Skeletal muscle tissue (tissue), 4 donors: ENCODE measurements at regions not wholly inside any gene's neighbourhood (a gene's known extent, or its start where the extent isn't known, plus 50 kb on each side); places are given as distances from the start of the nearest gene placed in this dataset. TPM values are rescaled to one million over a fixed set of nuclear protein-coding genes. Genes with fewer than 3 reads are reported as not detected.

Experiments
- H3K27ac ChIP-seq: one replicate; pipeline ENCODE4 v1.7.0; 2013; ENCODE audit warnings: mild to moderate bottlenecking, low read depth, low read length, inconsistent platforms
- H3K27me3 ChIP-seq, 3 donors: one replicate each; pipeline ENCODE4 v1.7.0; 2013; ENCODE audit warnings: low read length in 3 of 3; ENCODE audit not compliant: control insufficient read depth in 3 of 3, insufficient read depth in 3 of 3
- H3K36me3 ChIP-seq, 3 donors: one replicate each; pipeline ENCODE4 v1.7.0; 2013; ENCODE audit warnings: low read length in 3 of 3; ENCODE audit not compliant: control insufficient read depth in 3 of 3, insufficient read depth in 3 of 3
- H3K4me1 ChIP-seq, 3 donors: one replicate each; pipeline ENCODE4 v1.7.0; 2013; ENCODE audit warnings: low read length in 3 of 3, mild to moderate bottlenecking in 3 of 3; ENCODE audit not compliant: control insufficient read depth in 3 of 3, insufficient read depth in 3 of 3
- H3K4me3 ChIP-seq, 3 donors: one replicate each; pipeline ENCODE4 v1.7.0; 2013; ENCODE audit warnings: low read length in 3 of 3
- H3K9ac ChIP-seq, 3 donors: one replicate each; pipeline ENCODE4 v1.7.0; 2013; ENCODE audit warnings: low read length in 3 of 3, mild to moderate bottlenecking in 3 of 3, moderate library complexity in 2 of 3, low read depth in 1 of 3
- H3K9me3 ChIP-seq, 3 donors: one replicate each; pipeline ENCODE4 v1.7.0; 2013; ENCODE audit warnings: low read length in 3 of 3; ENCODE audit not compliant: control insufficient read depth in 3 of 3
- small RNA-seq: library from RNA; depleted of rRNA; stranded (forward); fragments of <200 nt; gene quantifications from one replicate; pipeline ENCODE3, GENCODE V24; 2014
- donor health status: Osteomylitis.

DNA sequence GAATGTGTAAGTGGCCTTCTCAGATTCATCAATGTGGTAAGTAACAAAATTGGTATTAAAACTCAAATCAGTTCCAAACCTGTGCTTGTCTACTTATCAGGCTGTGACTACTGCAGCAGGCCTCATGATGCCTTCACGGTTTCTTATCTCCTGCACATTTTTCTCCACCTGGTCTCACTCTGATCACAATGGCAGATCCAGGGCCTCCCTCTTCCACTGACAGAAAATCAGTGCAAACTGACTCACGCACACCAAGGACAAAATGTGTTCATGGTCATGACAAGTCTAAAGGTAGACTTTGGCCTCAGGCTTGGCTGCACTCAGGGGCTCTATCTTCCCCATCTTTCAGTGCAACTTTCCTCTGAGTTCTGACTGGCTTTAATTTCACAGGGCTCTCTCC lies 56.7 kb upstream of the ATP1A1 start:
- no peaks in the 10 kb centered on the region for H3K9me3 ChIP-seq
- H3K4me1 ChIP-seq, result peaks cover 4 to 16% (median 12%) of the 10 kb centered on the region in 3 donors
- H3K27ac ChIP-seq, result no peak overlapping the region
- no peak overlapping the region for H3K4me3 ChIP-seq
- H3K27me3 ChIP-seq, result no peaks in the 10 kb centered on the region
- H3K36me3 ChIP-seq, result no peaks in the 10 kb centered on the region
- no peak overlapping the region for H3K9ac ChIP-seq

GRCh38 chr1:116318897-116319296 lies 54.1 kb upstream of the ATP1A1 start:
- peaks cover 0 to 4% (median 0%) of the 10 kb centered on the region in 3 donors for H3K4me1 ChIP-seq
- no peaks in the 10 kb centered on the region for H3K27me3 ChIP-seq
- no peak overlapping the region for H3K27ac ChIP-seq
- no peaks in the 10 kb centered on the region for H3K9me3 ChIP-seq
- H3K4me3 ChIP-seq, result no peak overlapping the region
- H3K36me3 ChIP-seq, result no peaks in the 10 kb centered on the region
- no peak overlapping the region for H3K9ac ChIP-seq

DNA sequence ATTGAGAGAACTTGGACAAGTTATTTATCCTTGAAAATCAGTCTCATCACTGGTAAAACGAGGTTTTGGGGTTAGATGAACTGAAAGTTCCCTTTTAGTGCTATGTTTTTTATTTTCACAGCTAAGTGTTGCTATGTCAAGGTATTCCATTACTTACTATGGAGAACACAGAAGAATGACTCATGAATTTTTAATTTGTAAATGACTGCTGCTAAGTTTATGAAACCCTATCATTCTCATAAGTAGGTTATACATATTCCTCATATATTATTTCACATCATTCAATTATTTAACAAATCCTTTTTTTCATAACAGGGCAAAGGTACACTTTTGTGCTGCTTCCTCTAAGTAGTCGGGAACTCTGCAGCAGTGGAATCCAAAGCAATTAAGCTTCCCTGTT lies 52.2 kb upstream of the ATP1A1 start:
- no peak overlapping the region for H3K9ac ChIP-seq
- no peaks in the 10 kb centered on the region for H3K9me3 ChIP-seq
- H3K27me3 ChIP-seq, result no peaks in the 10 kb centered on the region
- H3K27ac ChIP-seq, result no peak overlapping the region
- H3K4me1 ChIP-seq, result peaks cover 0 to 4% (median 0%) of the 10 kb centered on the region in 3 donors
- no peaks in the 10 kb centered on the region for H3K36me3 ChIP-seq
- no peak overlapping the region for H3K4me3 ChIP-seq

DNA sequence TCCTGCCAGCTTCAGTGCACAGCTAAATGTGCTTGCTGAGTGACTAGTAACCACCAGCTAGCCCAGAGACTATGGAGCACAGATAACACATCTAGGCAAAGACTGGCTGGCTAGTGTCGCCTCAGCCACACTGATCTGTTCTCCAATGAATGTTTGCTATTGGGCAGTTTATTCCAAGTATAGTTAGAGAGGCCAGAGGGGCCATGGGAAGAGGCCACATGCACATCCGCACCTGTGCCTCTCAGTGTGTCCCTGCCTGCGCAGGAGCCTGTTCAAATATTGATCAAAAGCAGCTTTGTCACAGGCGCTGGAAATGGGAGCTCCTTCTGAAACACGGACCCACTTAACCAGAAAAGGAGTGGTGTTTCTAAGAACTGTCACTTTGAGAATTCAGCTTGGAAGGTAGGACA lies 51.3 kb upstream of the ATP1A1 start:
- Histone ChIP-seq H3K27me3 (no peaks in the 10 kb centered on the region), H3K4me1 (peaks cover 0 to 8% (median 0%) of the 10 kb centered on the region in 3 donors), H3K9ac (no peak overlapping the region), H3K9me3 (no peaks in the 10 kb centered on the region), H3K27ac (no peak overlapping the region), H3K4me3 (no peak overlapping the region), H3K36me3 (no peaks in the 10 kb centered on the region)

DNA sequence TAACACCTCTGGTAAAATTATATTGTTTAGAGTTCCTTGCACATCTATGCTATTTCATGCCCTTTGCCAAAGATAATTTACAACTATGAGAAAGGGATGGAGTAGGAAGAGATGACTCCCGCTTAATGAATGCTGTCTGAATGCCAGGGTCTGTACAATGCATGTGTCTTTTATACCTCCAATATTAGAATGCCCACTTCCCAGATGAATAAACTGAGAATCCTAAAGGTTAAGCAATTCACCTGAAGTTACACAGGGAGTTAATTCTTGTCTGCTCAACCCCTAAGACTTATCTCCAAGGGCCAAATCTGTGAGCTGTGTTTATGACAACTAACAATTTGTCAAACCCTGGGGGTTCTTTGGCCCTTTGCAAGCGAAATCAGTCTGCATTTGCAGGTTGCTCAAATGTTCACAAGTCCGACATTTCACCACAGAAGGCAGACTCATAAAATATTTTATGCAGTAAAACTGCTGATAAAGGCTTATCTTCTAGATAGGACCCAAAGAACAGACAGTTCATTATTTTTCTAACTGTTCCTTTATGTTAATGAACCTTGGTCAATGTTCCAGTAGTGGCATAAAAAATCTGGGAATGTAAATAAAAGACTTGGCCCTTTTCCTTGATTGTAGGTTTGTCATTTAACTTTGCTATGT lies 50.2 kb upstream of the ATP1A1 start:
- Histone ChIP-seq H3K27me3 (no peaks in the 10 kb centered on the region), H3K4me3 (no peak overlapping the region), H3K27ac (no peak overlapping the region), H3K4me1 (peaks cover 0 to 8% (median 0%) of the 10 kb centered on the region in 3 donors), H3K36me3 (no peaks in the 10 kb centered on the region), H3K9me3 (no peaks in the 10 kb centered on the region), H3K9ac (no peak overlapping the region)

Small RNA genes in the stretch of these regions (small RNA-seq; reads per million reads assigned to genes)
- not detected for gene RF00012
